H54 (cell line): ENCODE measurements at regions not wholly inside any gene's neighbourhood (a gene's known extent, or its start where the extent isn't known, plus 50 kb on each side); places are given as distances from the start of the nearest gene placed in this dataset.
"Not testable (repeated sequence)": the region's sequence is repeated elsewhere in the genome, so short reads cannot be mapped to it uniquely, and the experiment has no call there.

Source experiments
- DNase-seq: peaks from one replicate; pipeline ENCODE4 v3.0.0; 2011; ENCODE audit warnings: low spot score, mixed read lengths; ENCODE audit not compliant: insufficient read length
- FAIRE-seq: peaks from 3 replicates; lab custom pipeline; 2011; peaks lifted over from hg19 to GRCh38; lab: Jason Lieb, UNC
- POLR2A ChIP-seq: IDR thresholded peaks from 2 replicates; pipeline ENCODE4 v1.6.1; 2011; ENCODE audit warnings: low read depth, mild to moderate bottlenecking, low read length

DNA sequence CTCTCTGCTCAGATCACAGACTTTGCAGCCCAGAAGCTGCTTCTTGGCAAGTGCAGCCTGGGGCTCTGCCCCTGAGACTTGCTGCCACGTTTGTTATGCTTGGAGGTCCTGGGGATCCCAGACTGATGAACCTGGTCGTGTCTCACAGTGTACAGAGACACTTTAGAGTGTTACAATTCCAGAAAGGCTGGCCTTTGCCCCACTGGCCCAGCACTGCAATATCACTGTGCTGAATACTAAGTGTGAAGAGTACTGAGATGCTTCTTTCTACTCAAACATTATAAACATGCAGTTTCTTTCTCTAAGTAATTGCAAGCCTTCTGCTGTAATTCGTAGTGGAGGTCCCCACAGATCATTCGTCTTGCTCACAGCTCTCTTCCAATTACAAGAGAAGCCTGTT is 133.2 kb downstream of the MAP3K21 start:
- no peak for DNase-seq
- no peak for FAIRE-seq
- TF ChIP-seq POLR2A = no peak

DNA sequence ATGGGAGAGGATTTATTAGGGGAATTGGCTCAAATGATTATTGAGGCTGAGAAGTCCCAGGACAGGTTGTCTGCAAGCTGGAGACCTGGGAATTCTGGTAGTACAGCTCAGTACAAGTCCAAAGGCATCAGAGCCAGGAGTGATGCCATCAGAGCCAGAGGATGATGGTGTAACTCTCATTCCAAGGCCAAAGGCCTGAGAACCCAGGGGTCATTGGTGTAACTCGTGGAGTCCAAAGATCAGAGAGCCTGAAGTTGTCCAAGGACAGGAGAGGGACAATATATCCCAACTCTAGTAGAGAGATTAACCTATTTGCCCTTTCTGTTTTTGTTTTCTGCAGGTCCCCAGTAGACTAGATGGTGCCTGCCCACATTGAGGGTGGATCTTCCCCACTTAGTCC is 134.3 kb downstream of the MAP3K21 start:
- no peak for FAIRE-seq
- no peak for TF ChIP-seq POLR2A
- no peak for DNase-seq

DNA sequence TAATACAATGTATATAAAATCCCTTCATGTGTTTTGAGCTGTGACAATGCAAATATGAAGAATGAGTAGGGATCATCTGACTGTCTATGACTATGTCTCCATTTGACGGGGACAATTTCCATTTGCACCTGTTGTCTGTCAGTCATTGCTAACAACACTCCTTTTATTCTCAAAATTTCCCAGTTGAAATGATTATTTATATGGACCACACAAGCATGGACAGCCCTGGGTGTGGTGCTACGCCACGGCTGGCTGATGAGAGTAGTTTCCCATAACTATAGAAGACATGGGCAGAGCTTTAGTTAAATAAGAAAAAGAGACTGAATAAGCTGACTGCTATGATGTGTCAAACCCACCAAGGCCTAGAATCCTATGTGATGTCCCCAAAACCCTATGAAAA is 135.8 kb downstream of the MAP3K21 start:
- DNase-seq (no peak), FAIRE-seq (no peak)
- no peak for TF ChIP-seq POLR2A

DNA sequence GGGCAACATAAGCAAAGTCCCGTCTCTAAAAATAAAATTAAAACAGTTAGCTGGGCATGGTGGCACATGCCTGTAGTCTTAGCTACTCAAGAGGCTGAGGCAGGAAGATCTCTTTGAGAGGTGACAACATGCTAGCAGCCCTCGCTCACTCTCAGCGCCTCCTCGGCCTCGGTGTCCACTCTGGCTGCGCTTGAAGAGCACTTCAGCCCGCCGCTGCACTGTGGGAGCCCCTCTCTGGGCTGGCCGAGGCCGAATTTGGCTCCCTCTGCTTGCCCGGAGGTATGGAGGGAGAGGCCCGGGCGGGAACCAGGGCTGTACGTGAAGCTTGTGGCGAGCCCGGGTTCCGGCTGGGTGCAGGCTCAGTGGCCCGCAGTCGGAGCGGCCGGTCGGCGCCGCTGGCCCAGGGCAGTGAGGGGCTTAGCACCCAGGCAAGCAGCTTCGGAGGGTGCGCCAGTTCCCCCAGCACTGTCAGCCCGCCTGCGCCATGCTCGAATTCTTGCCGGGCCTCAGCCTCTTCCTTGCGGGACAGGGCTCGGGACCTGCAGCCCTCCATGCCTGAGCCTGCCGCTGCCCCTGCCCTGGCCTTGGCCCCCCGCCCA is 138.3 kb downstream of the MAP3K21 start:
- TF ChIP-seq POLR2A = no peak
- DNase-seq (no peak), FAIRE-seq (no peak)

DNA sequence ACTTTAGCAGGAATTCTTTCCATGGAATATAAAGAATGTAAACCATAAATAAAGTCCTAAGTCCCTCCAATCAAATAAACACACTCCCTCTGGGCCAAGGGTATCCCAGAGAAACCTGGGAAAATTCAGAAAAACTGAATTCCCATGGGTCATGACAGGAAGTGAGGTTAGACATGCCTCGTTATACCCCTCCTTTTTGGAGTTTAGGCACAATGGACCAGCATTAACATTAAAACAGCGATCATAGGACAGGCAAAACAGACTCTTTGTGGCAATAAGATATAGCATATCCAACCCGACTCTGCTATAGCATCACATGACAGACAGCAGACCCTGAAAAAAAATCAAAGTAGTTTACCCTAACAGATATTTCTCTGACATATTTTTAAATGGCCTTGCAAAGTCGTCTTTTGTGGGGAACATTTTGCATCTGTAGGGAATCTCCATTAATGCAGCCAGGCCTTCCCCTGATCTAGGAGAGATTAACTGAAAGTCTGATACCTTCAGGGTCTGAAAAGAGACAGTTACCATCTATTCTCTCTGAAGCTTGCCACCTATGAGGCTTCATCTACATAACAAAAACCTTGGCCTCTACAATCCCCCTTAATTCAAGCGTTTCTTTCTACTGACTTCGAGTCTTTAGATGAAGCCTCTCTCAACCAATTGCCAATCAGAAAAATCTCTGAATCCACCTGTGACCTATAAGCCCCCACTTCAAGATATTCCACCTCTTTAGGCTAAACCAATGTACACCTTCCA is 143.0 kb upstream of the KCNK1 start:
- TF ChIP-seq POLR2A = no peak
- no peak for FAIRE-seq
- DNase-seq = no peak

DNA sequence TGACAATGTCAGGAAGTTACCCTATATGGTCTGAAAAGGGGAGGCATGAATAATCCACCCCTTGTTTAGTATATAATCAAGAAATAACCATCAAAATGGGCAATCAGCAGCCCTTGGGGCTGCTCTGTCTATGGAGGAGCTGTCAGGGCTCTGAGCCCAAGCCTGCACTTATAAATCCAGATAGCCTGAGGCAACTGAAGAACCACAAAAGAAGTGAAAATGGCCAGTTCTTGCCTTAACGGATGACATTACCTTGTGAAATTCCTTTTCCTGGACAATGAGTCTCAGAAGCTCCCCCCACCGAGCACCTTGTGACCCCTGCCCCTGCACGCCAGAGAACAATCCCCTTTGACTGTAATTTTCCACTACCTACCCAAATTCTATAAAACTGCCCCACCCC is 142.1 kb upstream of the KCNK1 start:
- DNase-seq, FAIRE-seq: not testable (repeated sequence)

DNA sequence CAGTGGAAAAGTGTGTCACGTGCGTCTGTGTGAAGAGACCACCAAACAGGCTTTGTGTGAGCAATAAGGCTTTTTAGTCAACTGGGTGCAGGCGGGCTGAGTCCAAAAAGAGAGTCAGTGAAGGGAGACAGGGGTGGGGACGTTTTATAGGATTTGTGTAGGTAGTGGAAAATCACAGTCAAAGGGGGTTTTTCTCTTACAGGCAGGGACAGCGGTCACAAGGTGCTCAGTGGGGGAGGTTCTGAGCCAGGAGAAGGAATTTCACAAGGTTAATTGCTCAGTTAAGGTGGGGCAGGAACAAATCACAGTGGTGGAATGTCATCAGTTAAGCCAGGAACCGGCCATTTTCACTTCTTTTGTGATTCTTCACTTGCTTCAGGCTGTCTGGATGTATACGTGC is 141.1 kb upstream of the KCNK1 start:
- not testable (repeated sequence) for FAIRE-seq, DNase-seq

DNA sequence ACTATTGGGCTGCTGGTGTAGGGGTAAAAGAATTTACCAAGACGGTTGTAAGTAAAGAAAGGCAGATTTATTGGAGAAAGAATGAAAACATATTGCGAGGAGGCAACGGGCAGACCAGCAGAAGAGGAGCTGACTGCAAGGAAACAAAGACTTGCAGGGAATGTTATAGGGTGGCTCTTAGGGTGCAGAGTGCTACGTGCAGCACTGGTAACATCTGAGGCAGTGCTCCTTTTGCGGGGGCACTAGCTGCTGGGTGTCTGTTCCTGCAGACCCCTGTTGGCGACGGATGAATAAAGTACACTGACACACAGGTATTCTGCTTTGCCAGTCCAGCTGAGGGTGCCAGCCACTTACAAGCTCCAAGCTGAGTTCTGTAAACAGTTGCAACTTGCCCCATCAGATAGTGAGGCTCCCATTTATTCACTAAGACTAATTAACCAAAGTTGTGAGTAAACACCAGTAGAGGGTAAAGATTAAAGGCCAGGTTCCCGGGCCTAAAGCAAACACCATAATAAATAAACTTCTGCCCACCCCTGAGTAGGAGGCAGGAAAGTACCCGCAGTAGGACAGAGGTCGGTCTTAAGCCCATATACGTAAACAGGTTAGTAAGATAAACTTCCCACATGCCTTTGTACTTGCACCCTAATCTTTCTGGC is 140.2 kb upstream of the KCNK1 start:
- DNase-seq = no peak
- FAIRE-seq = no peak
- no peak for TF ChIP-seq POLR2A

DNA sequence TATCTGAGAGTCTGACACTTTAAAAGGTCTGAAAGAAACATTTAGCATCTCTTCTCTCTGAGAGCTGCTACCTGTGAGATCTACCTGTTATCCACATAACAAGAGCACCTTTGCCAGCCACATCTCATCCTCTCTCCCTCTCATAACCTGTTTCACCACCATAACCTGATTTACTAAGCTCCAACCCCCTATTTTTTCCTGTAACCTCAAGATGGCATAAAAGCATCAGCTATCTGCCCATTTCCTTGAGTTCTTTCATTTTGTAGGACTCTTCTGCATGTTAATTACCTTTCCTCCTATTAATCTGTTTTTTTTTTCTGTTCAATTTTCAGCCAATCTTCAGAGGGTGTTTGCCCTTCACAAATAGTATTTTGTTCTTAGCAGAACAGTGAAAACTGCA is 136.5 kb upstream of the KCNK1 start:
- DNase-seq (no peak), FAIRE-seq (no peak)
- no peak for TF ChIP-seq POLR2A

DNA sequence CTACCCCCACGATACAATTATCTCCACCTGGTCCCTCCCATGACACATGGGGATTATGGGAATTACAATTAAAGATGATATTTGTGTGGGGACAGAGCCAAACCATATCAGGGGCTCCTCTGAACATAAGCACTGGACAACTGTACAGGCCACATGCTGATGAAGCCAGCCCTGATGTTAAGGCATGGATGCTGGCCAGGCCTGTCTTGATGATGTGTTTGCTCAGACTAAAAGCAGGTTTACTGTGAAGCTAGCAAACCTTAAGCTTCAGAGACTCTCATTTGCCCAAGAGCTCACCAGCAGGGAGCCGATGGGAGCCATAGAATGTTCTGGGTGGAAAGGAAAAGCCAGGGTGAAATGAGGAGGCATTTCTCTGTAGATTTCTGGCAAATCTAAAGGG is 135.3 kb upstream of the KCNK1 start:
- FAIRE-seq (no peak), DNase-seq (no peak)
- no peak for TF ChIP-seq POLR2A

DNA sequence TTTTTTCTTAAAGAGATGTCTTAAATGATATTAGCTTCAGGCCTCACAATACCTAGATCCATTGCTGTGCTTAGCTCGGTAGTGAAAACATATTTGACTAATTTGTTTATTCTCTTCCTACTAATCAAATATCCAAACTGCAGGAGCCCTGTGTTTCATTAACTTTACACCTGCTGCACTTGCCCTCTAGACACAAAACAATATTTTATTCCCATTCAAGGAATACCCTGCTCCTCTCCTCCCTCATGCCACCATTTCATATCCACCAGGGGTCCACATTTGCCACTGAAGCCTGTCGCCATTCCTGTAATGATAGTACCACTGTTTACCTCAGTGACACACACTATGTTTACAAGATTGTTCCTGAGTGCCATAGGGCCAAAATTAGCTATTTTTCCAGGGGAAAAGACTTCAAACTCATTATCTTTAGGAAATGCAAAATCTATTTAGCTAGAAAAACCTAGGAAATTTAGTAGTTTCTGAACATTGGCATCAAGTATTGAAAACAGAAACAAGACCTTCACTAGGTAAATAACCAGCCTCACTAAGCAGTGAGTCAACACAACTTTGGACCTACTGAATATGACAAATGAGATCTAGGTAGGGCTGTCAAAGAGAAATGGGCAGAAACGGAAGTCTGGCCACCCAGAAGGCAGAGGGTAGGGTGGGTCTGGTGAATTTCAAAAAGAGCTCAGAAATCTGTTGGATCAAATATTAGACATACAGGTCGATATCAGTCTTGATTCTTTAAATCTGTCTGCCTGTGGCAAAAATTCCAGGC is 134.6 kb upstream of the KCNK1 start:
- no peak for FAIRE-seq
- no peak for DNase-seq
- no peak for TF ChIP-seq POLR2A

DNA sequence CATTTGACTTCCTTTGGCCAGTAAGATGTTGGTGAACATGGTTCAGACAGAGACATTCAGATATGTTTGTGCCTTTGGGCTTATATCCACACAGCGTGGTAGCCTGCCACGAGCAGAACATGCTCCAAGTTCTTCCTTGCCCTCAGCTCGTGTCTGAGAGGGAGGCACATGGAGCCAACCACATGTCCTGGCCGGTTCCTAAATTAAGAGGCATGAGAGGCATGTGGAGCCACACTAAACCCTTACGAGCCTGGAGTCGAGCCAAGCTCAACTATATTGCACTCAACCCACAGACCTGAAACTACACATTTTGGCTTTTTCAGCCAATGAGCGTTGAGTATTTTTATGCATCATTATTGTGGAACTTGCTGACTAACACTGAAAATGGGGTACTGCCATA is 133.7 kb upstream of the KCNK1 start:
- TF ChIP-seq POLR2A = no peak
- FAIRE-seq (no peak), DNase-seq (no peak)

DNA sequence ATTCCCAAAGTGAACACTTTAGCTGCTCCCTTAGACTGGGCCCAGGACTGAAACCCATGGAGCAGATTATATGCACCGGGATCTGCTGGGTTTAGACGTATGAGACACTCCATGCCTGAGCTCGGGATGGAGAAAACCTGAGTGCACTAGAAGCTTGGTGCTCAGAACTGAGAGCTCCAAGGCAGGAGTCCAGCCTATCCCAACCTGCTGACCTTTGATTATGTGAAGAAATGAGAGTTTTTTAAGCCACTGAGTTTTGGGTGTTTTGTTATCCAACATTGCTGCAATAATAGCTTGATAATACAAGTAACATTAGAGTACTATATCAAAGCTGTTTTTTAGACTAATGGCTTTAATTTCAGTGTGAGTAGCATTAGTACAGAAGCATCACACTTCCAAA is 131.5 kb upstream of the KCNK1 start:
- FAIRE-seq (no peak), DNase-seq (no peak)
- no peak for TF ChIP-seq POLR2A

DNA sequence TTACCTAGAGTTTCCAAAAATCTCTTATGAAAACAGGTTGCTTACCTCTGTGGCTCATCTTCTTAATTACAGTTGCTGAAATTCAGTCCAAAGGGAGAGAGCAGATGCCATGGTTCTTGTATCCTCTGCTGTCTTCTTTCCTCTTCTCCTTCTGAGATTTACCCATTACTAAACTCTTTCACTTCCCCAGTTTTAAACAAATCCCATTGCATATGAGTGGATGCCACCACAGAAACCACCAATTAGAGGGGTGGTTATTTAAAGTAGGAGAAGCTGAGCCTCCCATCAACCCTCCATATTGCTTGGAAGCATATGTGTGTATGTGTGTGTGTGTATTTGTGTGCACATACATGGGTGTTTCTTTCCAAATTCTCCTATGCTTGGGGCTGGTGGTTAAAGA is 128.5 kb upstream of the KCNK1 start:
- TF ChIP-seq POLR2A = no peak
- no peak for FAIRE-seq

More for the DNA sequence above, 128.5 kb upstream of the KCNK1 start:
- no peak for DNase-seq
